ENCODE measurements at regions not wholly inside any gene's neighbourhood (a gene's known extent, or its start where the extent isn't known, plus 50 kb on each side); places are given as distances from the start of the nearest gene placed in this dataset.
A peak's percentile ranks its signal among the peaks of the same experiment; 100 is the strongest.

DNA sequence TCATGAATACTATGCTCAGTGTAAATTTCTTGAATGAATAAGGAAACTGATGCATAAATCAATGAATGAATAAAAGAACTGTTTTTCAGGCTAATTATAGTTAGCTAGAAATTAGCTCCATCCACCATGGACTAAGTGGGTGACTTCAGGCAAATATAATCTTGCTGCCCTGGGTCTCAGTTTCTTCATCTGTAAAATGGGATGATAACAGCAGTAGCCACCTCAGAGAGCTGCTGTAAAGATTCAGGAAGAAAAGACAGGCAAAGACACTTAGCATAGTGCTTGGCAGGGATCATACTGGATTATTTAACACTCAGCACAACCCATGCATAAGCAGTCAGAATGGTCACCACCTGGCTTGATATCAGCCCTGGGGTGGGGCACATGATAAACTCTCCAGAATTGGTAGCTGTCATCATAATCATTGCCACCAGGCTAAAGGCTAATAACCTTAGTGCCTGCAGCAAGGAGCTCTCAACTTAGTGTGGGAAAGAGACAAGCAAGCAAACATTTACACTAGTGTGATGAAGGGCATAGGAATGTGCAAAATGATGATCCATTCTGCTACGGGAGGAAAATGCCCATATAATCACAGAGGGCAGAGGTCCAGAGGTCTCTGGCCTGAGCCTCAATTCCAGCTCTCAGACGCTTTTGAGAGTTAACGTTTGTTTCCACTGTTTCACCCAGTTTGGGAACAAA is 234.7 kb upstream of the TBX3 start:
- peak overlapping the region in 2 of 4 donors; percentile 28 to 65 for H3K27ac ChIP-seq
- H3K4me3 ChIP-seq, result no peak overlapping the region
- no peaks in the 10 kb centered on the region for H3K9me3 ChIP-seq
- TF ChIP-seq POLR2A (IDR thresholded peaks at IDR 0.05), result no peak
- TF ChIP-seq, protein P1, sequence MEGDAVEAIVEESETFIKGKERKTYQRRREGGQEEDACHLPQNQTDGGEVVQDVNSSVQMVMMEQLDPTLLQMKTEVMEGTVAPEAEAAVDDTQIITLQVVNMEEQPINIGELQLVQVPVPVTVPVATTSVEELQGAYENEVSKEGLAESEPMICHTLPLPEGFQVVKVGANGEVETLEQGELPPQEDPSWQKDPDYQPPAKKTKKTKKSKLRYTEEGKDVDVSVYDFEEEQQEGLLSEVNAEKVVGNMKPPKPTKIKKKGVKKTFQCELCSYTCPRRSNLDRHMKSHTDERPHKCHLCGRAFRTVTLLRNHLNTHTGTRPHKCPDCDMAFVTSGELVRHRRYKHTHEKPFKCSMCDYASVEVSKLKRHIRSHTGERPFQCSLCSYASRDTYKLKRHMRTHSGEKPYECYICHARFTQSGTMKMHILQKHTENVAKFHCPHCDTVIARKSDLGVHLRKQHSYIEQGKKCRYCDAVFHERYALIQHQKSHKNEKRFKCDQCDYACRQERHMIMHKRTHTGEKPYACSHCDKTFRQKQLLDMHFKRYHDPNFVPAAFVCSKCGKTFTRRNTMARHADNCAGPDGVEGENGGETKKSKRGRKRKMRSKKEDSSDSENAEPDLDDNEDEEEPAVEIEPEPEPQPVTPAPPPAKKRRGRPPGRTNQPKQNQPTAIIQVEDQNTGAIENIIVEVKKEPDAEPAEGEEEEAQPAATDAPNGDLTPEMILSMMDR (IDR thresholded peaks at IDR 0.05), result peak in 3 of 6 experiments; percentile 45 to 49 (median 47)
- DNase-seq, result peak in 1 of 3 donors; percentile 80
- peaks cover 0 to 9% (median 0%) of the 10 kb centered on the region in 4 donors for H3K4me1 ChIP-seq
- no peaks in the 10 kb centered on the region for H3K27me3 ChIP-seq
- no peaks in the 10 kb centered on the region for H3K36me3 ChIP-seq

DNA sequence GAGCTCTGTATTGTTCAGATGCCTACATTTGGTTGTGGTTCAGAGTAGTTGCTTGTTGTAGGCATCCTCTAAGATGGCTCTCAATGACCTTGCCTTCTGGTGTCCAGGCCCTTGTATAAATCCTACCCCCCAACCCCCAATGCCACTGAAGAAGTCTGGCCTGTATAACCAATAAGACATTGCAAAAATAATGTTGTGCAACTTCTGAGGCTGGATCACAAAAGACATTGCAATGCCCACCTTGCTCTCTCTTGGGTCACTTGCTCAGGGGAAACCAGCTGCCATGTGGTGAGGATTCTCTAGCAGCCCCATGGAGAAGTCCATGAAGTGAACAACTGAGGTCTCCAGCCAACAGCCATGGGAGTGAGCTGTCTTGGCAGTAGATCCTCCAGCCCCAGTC is 234.0 kb upstream of the TBX3 start:
- peaks cover 0 to 9% (median 0%) of the 10 kb centered on the region in 4 donors for H3K4me1 ChIP-seq
- no peak overlapping the region for H3K27ac ChIP-seq
- no peak for DNase-seq
- H3K9me3 ChIP-seq, result no peaks in the 10 kb centered on the region
- H3K27me3 ChIP-seq, result no peaks in the 10 kb centered on the region
- no peak for TF ChIP-seq POLR2A (IDR thresholded peaks at IDR 0.05)
- TF ChIP-seq, protein P1 (IDR thresholded peaks at IDR 0.05), result no peak
- H3K36me3 ChIP-seq, result no peaks in the 10 kb centered on the region
- H3K4me3 ChIP-seq, result no peak overlapping the region

DNA sequence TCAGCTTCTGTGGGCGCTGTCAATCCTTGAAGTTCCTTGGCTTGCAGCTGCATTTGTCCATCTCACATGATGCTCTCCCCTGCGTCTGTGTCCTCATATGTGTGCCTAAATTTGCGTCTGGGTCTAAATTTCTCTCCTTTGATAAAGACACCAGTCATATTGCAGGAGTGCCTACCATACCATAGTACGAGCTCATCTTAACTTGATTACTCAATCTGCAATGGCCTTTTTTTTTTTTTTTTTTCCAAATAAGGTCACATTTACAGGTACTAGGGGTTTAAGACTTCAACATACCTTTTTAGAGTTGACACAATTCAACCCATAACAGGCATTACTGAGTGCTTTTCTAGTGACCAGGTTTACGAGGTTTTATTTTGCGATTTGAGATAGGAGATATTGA is 233.3 kb upstream of the TBX3 start:
- Histone ChIP-seq H3K27me3 (no peaks in the 10 kb centered on the region), H3K27ac (no peak overlapping the region), H3K4me3 (no peak overlapping the region), H3K36me3 (no peaks in the 10 kb centered on the region), H3K9me3 (no peaks in the 10 kb centered on the region), H3K4me1 (peaks cover 0 to 9% (median 0%) of the 10 kb centered on the region in 4 donors)
- no peak for DNase-seq
- TF ChIP-seq, protein P1 (IDR thresholded peaks at IDR 0.05), result no peak
- no peak for TF ChIP-seq POLR2A (IDR thresholded peaks at IDR 0.05)

DNA sequence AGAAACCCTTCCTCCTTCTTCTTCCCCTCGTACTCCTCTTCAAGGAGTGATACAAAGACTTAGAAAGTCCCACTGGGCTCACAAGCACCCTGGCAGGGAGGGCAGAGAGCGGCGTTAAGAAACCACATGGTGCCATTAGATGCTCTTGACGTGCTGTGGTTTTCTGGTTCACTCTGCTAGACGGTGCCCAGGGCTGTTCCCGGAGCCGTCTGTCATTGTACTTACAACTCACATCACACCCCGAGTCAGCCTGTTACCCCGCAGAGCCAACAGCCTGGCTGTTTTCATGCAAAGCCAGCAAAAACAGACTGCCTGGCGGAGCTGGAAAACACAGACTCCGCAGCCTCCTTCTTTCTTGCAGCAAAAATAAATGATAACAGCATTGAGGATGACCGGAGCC is 232.6 kb upstream of the TBX3 start:
- no peak for DNase-seq
- no peaks in the 10 kb centered on the region for H3K9me3 ChIP-seq
- no peaks in the 10 kb centered on the region for H3K36me3 ChIP-seq
- H3K4me1 ChIP-seq, result peaks cover 0 to 9% (median 0%) of the 10 kb centered on the region in 4 donors
- no peak overlapping the region for H3K4me3 ChIP-seq
- H3K27ac ChIP-seq, result no peak overlapping the region
- TF ChIP-seq, protein P1 (IDR thresholded peaks at IDR 0.05), result no peak
- TF ChIP-seq POLR2A (IDR thresholded peaks at IDR 0.05), result no peak
- no peaks in the 10 kb centered on the region for H3K27me3 ChIP-seq

DNA sequence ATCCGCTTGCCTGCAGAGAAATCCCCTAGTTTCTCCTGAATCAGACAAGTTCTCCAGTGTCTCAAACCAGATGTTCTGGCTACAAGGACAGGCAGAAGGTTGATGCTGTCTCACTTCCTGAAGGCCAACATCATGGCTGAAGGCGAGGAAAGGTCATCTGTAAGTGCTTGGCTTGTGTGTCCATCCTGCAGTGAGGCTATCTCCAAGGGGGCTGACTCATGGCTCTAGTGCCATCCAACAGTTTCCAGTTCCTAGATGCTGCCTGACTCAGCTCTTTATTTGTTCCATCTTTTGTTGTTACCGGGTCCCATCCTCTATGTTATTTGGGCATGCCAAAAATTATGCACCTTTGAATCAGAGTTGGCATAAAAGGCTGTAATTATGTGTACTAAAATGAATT is 232.1 kb upstream of the TBX3 start:
- Histone ChIP-seq H3K4me1 (peaks cover 0 to 9% (median 0%) of the 10 kb centered on the region in 4 donors), H3K4me3 (no peak overlapping the region), H3K36me3 (no peaks in the 10 kb centered on the region), H3K9me3 (no peaks in the 10 kb centered on the region), H3K27me3 (no peaks in the 10 kb centered on the region), H3K27ac (no peak overlapping the region)
- DNase-seq, result no peak
- TF ChIP-seq, protein P1 (IDR thresholded peaks at IDR 0.05), result no peak
- TF ChIP-seq POLR2A (IDR thresholded peaks at IDR 0.05), result no peak

Measured in Peyer's patch (tissue), 4 donors.